ENCODE measurements at regions not wholly inside any gene's neighbourhood (a gene's known extent, or its start where the extent isn't known, plus 50 kb on each side); places are given as distances from the start of the nearest gene placed in this dataset.

DNA sequence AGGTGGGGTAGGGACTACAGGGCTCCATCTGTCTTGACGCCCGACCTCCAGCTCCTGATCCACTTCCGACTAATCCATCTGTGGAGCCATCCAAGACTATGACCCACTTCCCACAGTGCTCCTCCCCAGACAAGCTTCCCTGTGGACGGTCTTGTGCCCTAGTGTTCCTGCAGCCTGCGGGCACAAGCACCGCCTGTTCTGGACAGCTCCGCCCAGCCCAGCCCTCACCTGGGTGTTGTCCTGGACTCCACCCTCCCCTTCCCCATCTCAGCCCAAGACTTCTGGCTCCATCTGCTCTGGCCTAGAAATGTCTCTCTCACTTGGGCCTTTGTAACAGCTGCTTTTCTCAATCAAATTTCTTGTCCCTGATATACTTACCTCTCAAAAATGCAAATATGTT is 102.0 kb downstream of the MAFB start:
- Histone ChIP-seq H3K9me3 (no peaks in the 10 kb centered on the region), H3K4me3 (no peak overlapping the region), H3K36me3 (replicated peaks in 1 of 2; ENCODE audit: insufficient read depth in 1 of 2, low read depth in 2 of 2) (no peaks in the 10 kb centered on the region), H3K27ac (no peak overlapping the region), H3K27me3 (no peaks in the 10 kb centered on the region), H3K4me1 (no peaks in the 10 kb centered on the region)
- ATAC-seq (no peak), DNase-seq (no peak)
- no peak for TF ChIP-seq CTCF (IDR thresholded peaks at IDR 0.05)
- TF ChIP-seq POLR2A (IDR thresholded peaks at IDR 0.05) = no peak
- WGBS, 2 donors = 66 to 82% methylated on average over 7 of the region's 7 CpGs
- intact Hi-C loops (cut with DNase I) = no loop called here

DNA sequence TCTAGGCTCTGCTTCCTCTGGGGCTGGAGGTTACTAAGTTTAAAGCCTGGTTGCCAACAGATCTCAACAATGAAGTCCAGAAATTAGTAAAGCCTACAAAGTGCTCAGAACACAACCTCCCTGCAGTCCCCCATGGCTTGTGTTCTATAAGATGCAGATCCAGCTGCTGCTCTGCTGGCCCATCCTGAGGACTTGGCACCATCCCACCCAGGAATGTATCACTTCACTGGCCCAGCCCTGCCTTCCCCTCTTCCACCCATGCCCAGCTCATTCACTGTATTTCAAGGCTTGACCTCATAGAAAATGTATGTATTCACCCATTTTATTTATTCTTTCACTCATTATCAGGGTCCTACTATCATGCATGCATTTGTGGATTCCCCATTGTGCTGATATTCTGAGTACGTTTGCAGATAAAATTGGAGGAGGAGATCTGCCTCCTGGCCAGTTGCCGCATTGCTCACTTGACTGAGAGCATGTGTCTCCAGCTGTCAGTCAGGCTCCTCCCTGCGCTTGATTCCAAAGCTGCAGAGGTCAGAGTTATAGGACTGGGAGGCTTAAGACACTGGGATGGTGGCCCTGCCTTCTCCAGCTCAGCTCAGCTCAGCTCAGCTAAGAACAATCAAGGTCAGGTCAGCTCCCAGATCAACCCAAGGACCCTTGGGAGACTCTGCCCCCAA is 104.8 kb downstream of the MAFB start:
- DNase-seq = no peak
- no peak for ATAC-seq
- 65 to 69% methylated on average over 3 of the region's 3 CpGs for WGBS, 2 donors
- no peaks in the 10 kb centered on the region for H3K4me1 ChIP-seq
- intact Hi-C loops (cut with DNase I) = no loop called here
- H3K36me3 ChIP-seq (replicated peaks in 1 of 2; ENCODE audit: insufficient read depth in 1 of 2, low read depth in 2 of 2) = no peaks in the 10 kb centered on the region
- H3K9me3 ChIP-seq = no peaks in the 10 kb centered on the region
- H3K27me3 ChIP-seq = no peaks in the 10 kb centered on the region
- no peak overlapping the region for H3K27ac ChIP-seq
- no peak overlapping the region for H3K4me3 ChIP-seq
- TF ChIP-seq POLR2A (IDR thresholded peaks at IDR 0.05) (no peak), CTCF (IDR thresholded peaks at IDR 0.05) (no peak)

GRCh38 chr20:40583636-40584035 is 105.4 kb downstream of the MAFB start:
- H3K27me3 ChIP-seq = no peaks in the 10 kb centered on the region
- H3K27ac ChIP-seq = no peak overlapping the region
- WGBS, 2 donors = 75 to 80% methylated on average over 7 of the region's 7 CpGs
- no peak overlapping the region for H3K4me3 ChIP-seq
- H3K9me3 ChIP-seq = no peaks in the 10 kb centered on the region
- intact Hi-C loops (cut with DNase I) = no loop called here
- no peaks in the 10 kb centered on the region for H3K36me3 ChIP-seq (replicated peaks in 1 of 2; ENCODE audit: insufficient read depth in 1 of 2, low read depth in 2 of 2)
- TF ChIP-seq CTCF (IDR thresholded peaks at IDR 0.05) (no peak), POLR2A (IDR thresholded peaks at IDR 0.05) (no peak)
- no peak for ATAC-seq
- H3K4me1 ChIP-seq = no peaks in the 10 kb centered on the region
- DNase-seq = no peak

GRCh38 chr20:40583205-40583604 is 105.8 kb downstream of the MAFB start:
- H3K9me3 ChIP-seq = no peaks in the 10 kb centered on the region
- intact Hi-C loops (cut with DNase I) = no loop called here
- ATAC-seq (no peak), DNase-seq (peak in 1 of 4 donors; percentile 55)
- no peak for TF ChIP-seq CTCF (IDR thresholded peaks at IDR 0.05)
- peak in 1 of 3 donors; percentile 5 for TF ChIP-seq POLR2A (IDR thresholded peaks at IDR 0.05)
- H3K36me3 ChIP-seq (replicated peaks in 1 of 2; ENCODE audit: insufficient read depth in 1 of 2, low read depth in 2 of 2) = no peaks in the 10 kb centered on the region
- H3K4me3 ChIP-seq = no peak overlapping the region
- no peak overlapping the region for H3K27ac ChIP-seq
- H3K4me1 ChIP-seq = no peaks in the 10 kb centered on the region
- no peaks in the 10 kb centered on the region for H3K27me3 ChIP-seq
- 72 to 83% methylated on average over 4 to 7 of the region's 7 CpGs for WGBS, 2 donors

DNA sequence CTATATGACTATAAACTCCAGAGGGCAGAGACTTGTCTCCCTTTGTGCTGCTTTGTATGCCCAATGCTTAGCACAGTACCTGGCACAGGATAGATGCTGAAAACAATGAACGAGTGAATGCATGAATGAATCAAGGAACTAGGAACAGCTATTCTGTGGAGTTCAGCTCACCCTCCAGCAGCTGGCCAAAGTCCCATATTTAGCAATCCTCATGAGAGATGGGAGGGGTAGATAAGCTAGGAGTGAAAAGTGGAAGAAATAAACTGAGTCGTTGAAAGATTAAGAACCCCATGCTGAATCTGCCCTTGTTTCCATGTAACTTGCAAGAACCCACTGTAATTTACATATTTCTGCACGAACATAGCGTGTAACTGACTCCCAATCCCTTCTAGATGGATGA is 106.5 kb downstream of the MAFB start:
- intact Hi-C loops (cut with DNase I) = no loop called here
- H3K9me3 ChIP-seq = no peaks in the 10 kb centered on the region
- no peaks in the 10 kb centered on the region for H3K4me1 ChIP-seq
- ATAC-seq (no peak), DNase-seq (no peak)
- H3K27me3 ChIP-seq = no peaks in the 10 kb centered on the region
- no peak overlapping the region for H3K27ac ChIP-seq
- H3K36me3 ChIP-seq (replicated peaks in 1 of 2; ENCODE audit: insufficient read depth in 1 of 2, low read depth in 2 of 2) = no peaks in the 10 kb centered on the region
- no peak overlapping the region for H3K4me3 ChIP-seq
- TF ChIP-seq POLR2A (IDR thresholded peaks at IDR 0.05) (no peak), CTCF (IDR thresholded peaks at IDR 0.05) (no peak)
- 64 to 71% methylated on average over 4 of the region's 4 CpGs for WGBS, 2 donors

All from body of pancreas (tissue), 4 donors.